HPDE6-E6E7 (cell line): ENCODE measurements at regions not wholly inside any gene's neighbourhood (a gene's known extent, or its start where the extent isn't known, plus 50 kb on each side); places are given as distances from the start of the nearest gene placed in this dataset.

Experiments used
- DNase-seq: peaks from one replicate; pipeline ENCODE4 v3.0.0; 2011; ENCODE audit warnings: missing footprints; ENCODE audit errors: extremely low spot score

- no peak for DNase-seq
Observed at GRCh38 chr5:67341478-67341877, 144.9 kb upstream of the CD180 start.

- no peak for DNase-seq
Observed at GRCh38 chr5:67339219-67339767, 142.7 kb upstream of the CD180 start.

- DNase-seq: no peak
Observed at GRCh38 chr5:67338421-67338820, 141.8 kb upstream of the CD180 start.

GRCh38 chr5:67337751-67338150 is 141.2 kb upstream of the CD180 start:
- no peak for DNase-seq

GRCh38 chr5:67335426-67335825 is 138.8 kb upstream of the CD180 start:
- no peak for DNase-seq

GRCh38 chr5:67334373-67334772 is 137.8 kb upstream of the CD180 start:
- DNase-seq: no peak

GRCh38 chr5:67333171-67333570 is 136.6 kb upstream of the CD180 start:
- no peak for DNase-seq

GRCh38 chr5:67331296-67331925 is 134.8 kb upstream of the CD180 start:
- no peak for DNase-seq

GRCh38 chr5:67319935-67320725 is 123.5 kb upstream of the CD180 start:
- DNase-seq: no peak

GRCh38 chr5:67318746-67319145 is 122.1 kb upstream of the CD180 start:
- no peak for DNase-seq

GRCh38 chr5:67317603-67318002 is 121.0 kb upstream of the CD180 start:
- DNase-seq: no peak

GRCh38 chr5:67316695-67317094 is 120.1 kb upstream of the CD180 start:
- no peak for DNase-seq

GRCh38 chr5:67315082-67315989 is 118.7 kb upstream of the CD180 start:
- peak; percentile 29 for DNase-seq

GRCh38 chr5:67311701-67312100 is 115.1 kb upstream of the CD180 start:
- no peak for DNase-seq

- DNase-seq: no peak
Observed at GRCh38 chr5:67311208-67311607, 114.6 kb upstream of the CD180 start.

GRCh38 chr5:67310740-67311139 is 114.1 kb upstream of the CD180 start:
- no peak for DNase-seq

GRCh38 chr5:67310169-67310568 is 113.6 kb upstream of the CD180 start:
- no peak for DNase-seq

GRCh38 chr5:67308988-67309688 is 112.5 kb upstream of the CD180 start:
- no peak for DNase-seq

- no peak for DNase-seq
Observed at GRCh38 chr5:67306965-67307607, 110.5 kb upstream of the CD180 start.

GRCh38 chr5:67305913-67306710 is 109.5 kb upstream of the CD180 start:
- no peak for DNase-seq
